GM21825 (cell line): ENCODE measurements at regions not wholly inside any gene's neighbourhood (a gene's known extent, or its start where the extent isn't known, plus 50 kb on each side); places are given as distances from the start of the nearest gene placed in this dataset.
"Not testable (repeated sequence)": the region's sequence is repeated elsewhere in the genome, so short reads cannot be mapped to it uniquely, and the experiment has no call there.

Source experiments
- ATAC-seq: cut with Tn5 transposase; IDR thresholded peaks from one replicate; pipeline ENCODE4 v1.9.1; 2021; ENCODE audit warnings: mild to moderate bottlenecking, moderate library complexity; ENCODE audit not compliant: unreplicated experiment

- no peak for ATAC-seq
Observed at GRCh38 chr3:33919312-33920120, 121.1 kb downstream of the PDCD6IP start.

GRCh38 chr3:33920511-33920910, 122.1 kb downstream of the PDCD6IP start:
- ATAC-seq = no peak

- ATAC-seq = no peak
Observed at GRCh38 chr3:33921608-33922007, 123.2 kb downstream of the PDCD6IP start.

- no peak for ATAC-seq
Observed at GRCh38 chr3:33926998-33927605, 128.7 kb downstream of the PDCD6IP start.

- ATAC-seq = no peak
Observed at GRCh38 chr3:33929813-33930212, 131.4 kb downstream of the PDCD6IP start.

- no peak for ATAC-seq
Observed at GRCh38 chr3:33931512-33931911, 133.1 kb downstream of the PDCD6IP start.

- ATAC-seq = no peak
Observed at GRCh38 chr3:33932010-33932764, 133.8 kb downstream of the PDCD6IP start.

- ATAC-seq = no peak
Observed at GRCh38 chr3:33936171-33936920, 137.9 kb downstream of the PDCD6IP start.

- no peak for ATAC-seq
Observed at GRCh38 chr3:33936921-33937525, 138.6 kb downstream of the PDCD6IP start.

- no peak for ATAC-seq
Observed at GRCh38 chr3:33937628-33938027, 139.2 kb downstream of the PDCD6IP start.

GRCh38 chr3:33940149-33940548, 141.7 kb downstream of the PDCD6IP start:
- ATAC-seq = no peak

- no peak for ATAC-seq
Observed at GRCh38 chr3:33940736-33941135, 142.3 kb downstream of the PDCD6IP start.

GRCh38 chr3:33941804-33942203, 143.4 kb downstream of the PDCD6IP start:
- ATAC-seq = no peak

- no peak for ATAC-seq
Observed at GRCh38 chr3:33942483-33943150, 144.2 kb downstream of the PDCD6IP start.

GRCh38 chr3:33943277-33943676, 144.8 kb downstream of the PDCD6IP start:
- ATAC-seq = no peak

- ATAC-seq = not testable (repeated sequence)
Observed at GRCh38 chr3:33946612-33947011, 148.2 kb downstream of the PDCD6IP start.

GRCh38 chr3:33947272-33948195, 149.1 kb downstream of the PDCD6IP start:
- no peak for ATAC-seq

- ATAC-seq = no peak
Observed at GRCh38 chr3:33949074-33949473, 150.6 kb downstream of the PDCD6IP start.

GRCh38 chr3:33954956-33955355, 156.5 kb downstream of the PDCD6IP start:
- no peak for ATAC-seq
